ENCODE measurements at regions not wholly inside any gene's neighbourhood (a gene's known extent, or its start where the extent isn't known, plus 50 kb on each side); places are given as distances from the start of the nearest gene placed in this dataset.

DNA sequence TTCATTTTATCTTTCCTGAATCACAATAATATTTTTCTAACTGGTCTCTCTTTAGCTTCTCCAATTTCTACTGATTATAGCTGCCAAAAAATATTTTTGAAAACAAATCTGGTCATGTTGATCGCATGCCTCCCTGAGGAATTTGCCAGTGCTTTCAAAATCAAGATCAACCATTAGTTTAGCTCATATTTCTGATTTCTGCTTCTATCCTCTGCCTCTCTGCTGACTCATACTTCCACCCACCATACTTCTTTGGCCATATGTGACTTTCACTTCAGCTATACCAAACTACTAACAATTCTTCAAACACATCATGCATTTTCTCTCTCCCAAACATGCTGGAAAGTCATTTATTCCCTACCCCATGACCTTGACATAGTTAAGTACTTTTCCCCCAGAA, 636.5 kb downstream of the TLE1 start:
- TF ChIP-seq POLR2A (IDR thresholded peaks at IDR 0.05): no peak
- TF ChIP-seq, protein P1, sequence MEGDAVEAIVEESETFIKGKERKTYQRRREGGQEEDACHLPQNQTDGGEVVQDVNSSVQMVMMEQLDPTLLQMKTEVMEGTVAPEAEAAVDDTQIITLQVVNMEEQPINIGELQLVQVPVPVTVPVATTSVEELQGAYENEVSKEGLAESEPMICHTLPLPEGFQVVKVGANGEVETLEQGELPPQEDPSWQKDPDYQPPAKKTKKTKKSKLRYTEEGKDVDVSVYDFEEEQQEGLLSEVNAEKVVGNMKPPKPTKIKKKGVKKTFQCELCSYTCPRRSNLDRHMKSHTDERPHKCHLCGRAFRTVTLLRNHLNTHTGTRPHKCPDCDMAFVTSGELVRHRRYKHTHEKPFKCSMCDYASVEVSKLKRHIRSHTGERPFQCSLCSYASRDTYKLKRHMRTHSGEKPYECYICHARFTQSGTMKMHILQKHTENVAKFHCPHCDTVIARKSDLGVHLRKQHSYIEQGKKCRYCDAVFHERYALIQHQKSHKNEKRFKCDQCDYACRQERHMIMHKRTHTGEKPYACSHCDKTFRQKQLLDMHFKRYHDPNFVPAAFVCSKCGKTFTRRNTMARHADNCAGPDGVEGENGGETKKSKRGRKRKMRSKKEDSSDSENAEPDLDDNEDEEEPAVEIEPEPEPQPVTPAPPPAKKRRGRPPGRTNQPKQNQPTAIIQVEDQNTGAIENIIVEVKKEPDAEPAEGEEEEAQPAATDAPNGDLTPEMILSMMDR (IDR thresholded peaks at IDR 0.05): no peak
